Astrocyte (in vitro differentiated cells and primary cell): ENCODE measurements at regions not wholly inside any gene's neighbourhood (a gene's known extent, or its start where the extent isn't known, plus 50 kb on each side); places are given as distances from the start of the nearest gene placed in this dataset.

Experiments used
- DNase-seq: peaks from one replicate; pipeline ENCODE4 v3.0.0-alpha.2; 2010; ENCODE audit warnings: low read depth
- FAIRE-seq: peaks from 2 replicates; lab custom pipeline; 2011; peaks lifted over from hg19 to GRCh38; lab: Jason Lieb, UNC
- H2AFZ ChIP-seq: 2 replicates; pipeline ENCODE4 v1.6.0; 2012; ENCODE audit warnings: low read depth, low read length, inconsistent platforms
- H3K27ac ChIP-seq: 2 replicates; pipeline ENCODE4 v1.5.1; 2011; ENCODE audit warnings: low read depth, low read length, inconsistent platforms
- H3K27me3 ChIP-seq: 2 replicates; pipeline ENCODE4 v1.6.0; 2011; ENCODE audit warnings: low read length, inconsistent platforms; ENCODE audit not compliant: insufficient read depth
- H3K36me3 ChIP-seq: 2 replicates; pipeline ENCODE4 v1.5.1; 2011; ENCODE audit warnings: low read length, inconsistent platforms; ENCODE audit not compliant: insufficient read depth
- H3K4me1 ChIP-seq: 2 replicates; pipeline ENCODE4 v1.5.1; 2011; ENCODE audit warnings: low read length, inconsistent platforms; ENCODE audit not compliant: insufficient read depth
- H3K4me2 ChIP-seq: 2 replicates; pipeline ENCODE4 v1.6.0; 2012; ENCODE audit warnings: low read length, inconsistent platforms
- H3K4me3 ChIP-seq: 2 replicates; pipeline ENCODE4 v1.5.1; 2011; ENCODE audit warnings: low read depth, mild to moderate bottlenecking, low read length, inconsistent platforms; ENCODE audit not compliant: insufficient read depth
- H3K79me2 ChIP-seq: 2 replicates; pipeline ENCODE4 v1.6.0; 2012; ENCODE audit warnings: mild to moderate bottlenecking, low read length, inconsistent platforms; ENCODE audit not compliant: insufficient read depth
- H3K9ac ChIP-seq: 2 replicates; pipeline ENCODE4 v1.6.0; 2012; ENCODE audit warnings: mild to moderate bottlenecking, low read length, inconsistent platforms
- H3K9me3 ChIP-seq: 2 replicates; pipeline ENCODE4 v1.5.1; 2012; ENCODE audit warnings: low read depth, mild to moderate bottlenecking, low read length, inconsistent platforms; ENCODE audit not compliant: insufficient read depth
- H4K20me1 ChIP-seq: 2 replicates; pipeline ENCODE4 v1.6.0; 2012; ENCODE audit warnings: low read length, inconsistent platforms; ENCODE audit not compliant: insufficient read depth
- H3K27ac Mint-ChIP-seq: one replicate; pipeline ENCODE4 v1.8.0; 2021; ENCODE audit warnings: mild to moderate bottlenecking, mixed read lengths; ENCODE audit not compliant: unreplicated experiment
- H3K27me3 Mint-ChIP-seq: one replicate; pipeline ENCODE4 v1.8.0; 2021; ENCODE audit warnings: low read depth, mixed read lengths; ENCODE audit not compliant: unreplicated experiment
- H3K36me3 Mint-ChIP-seq: one replicate; pipeline ENCODE4 v1.8.0; 2021; ENCODE audit warnings: low read depth, mixed read lengths; ENCODE audit not compliant: unreplicated experiment
- H3K4me1 Mint-ChIP-seq: one replicate; pipeline ENCODE4 v1.8.0; 2021; ENCODE audit warnings: low read depth, mixed read lengths; ENCODE audit not compliant: unreplicated experiment
- H3K4me3 Mint-ChIP-seq: one replicate; pipeline ENCODE4 v1.8.0; 2021; ENCODE audit warnings: mild to moderate bottlenecking, moderate library complexity, mixed read lengths; ENCODE audit not compliant: unreplicated experiment
- H3K9me3 Mint-ChIP-seq: one replicate; pipeline ENCODE4 v1.8.0; 2021; ENCODE audit warnings: mild to moderate bottlenecking, mixed read lengths; ENCODE audit not compliant: unreplicated experiment
- EZH2 ChIP-seq: IDR thresholded peaks from 2 replicates; pipeline ENCODE4 v1.6.1; 2012; ENCODE audit warnings: mild to moderate bottlenecking, low read length, inconsistent platforms; ENCODE audit not compliant: insufficient read depth
- TF ChIP-seq, protein P1 (sequence below): IDR thresholded peaks from 2 replicates; pipeline ENCODE4 v1.5.1; 2011; ENCODE audit warnings: low read depth, mild to moderate bottlenecking, inconsistent platforms, low read length, moderate library complexity; ENCODE audit not compliant: insufficient read depth

DNA sequence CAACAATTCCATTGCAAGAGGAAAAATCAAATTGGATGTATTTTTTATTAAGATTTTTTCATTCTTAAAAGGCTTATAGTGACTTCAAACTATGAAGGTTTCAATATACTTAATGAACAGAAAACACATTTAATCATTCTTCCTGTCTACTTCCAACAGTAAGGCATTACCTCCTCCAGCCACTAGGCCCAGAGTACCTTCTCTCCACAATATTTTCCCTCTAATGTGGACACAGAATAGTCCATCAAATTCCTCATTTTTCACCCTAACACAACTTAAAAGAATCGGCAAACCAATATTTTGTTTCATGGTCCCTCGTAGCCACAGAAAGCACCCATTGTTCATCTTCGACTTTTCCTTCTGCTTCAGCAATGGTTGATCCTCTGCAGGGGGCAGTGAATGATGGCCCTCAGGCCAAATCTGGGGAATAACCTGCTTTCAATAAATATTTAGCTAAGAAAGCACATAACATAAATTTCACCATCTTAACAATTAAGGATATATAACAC lies 335.4 kb upstream of the ID4 start:
- Histone ChIP-seq H3K27ac (no peak overlapping the region), H3K79me2 (no peaks in the 10 kb centered on the region), H3K9me3 (no peaks in the 10 kb centered on the region), H3K36me3 (no peaks in the 10 kb centered on the region), H3K9ac (no peak overlapping the region), H3K4me3 (no peak overlapping the region), H3K4me1 (no peaks in the 10 kb centered on the region), H3K4me2 (no peak overlapping the region), H3K27me3 (no peaks in the 10 kb centered on the region), H2AFZ (no peak overlapping the region), H4K20me1 (no peaks in the 10 kb centered on the region)
- H3K9me3 Mint-ChIP-seq = peaks cover 4% of the 10 kb centered on the region
- no peaks in the 10 kb centered on the region for H3K27me3 Mint-ChIP-seq
- FAIRE-seq (no peak), DNase-seq (no peak)
- no peak overlapping the region for H3K27ac Mint-ChIP-seq
- H3K36me3 Mint-ChIP-seq = no peaks in the 10 kb centered on the region
- H3K4me3 Mint-ChIP-seq = no peak overlapping the region
- TF ChIP-seq EZH2 = no peak
- TF ChIP-seq, protein P1, sequence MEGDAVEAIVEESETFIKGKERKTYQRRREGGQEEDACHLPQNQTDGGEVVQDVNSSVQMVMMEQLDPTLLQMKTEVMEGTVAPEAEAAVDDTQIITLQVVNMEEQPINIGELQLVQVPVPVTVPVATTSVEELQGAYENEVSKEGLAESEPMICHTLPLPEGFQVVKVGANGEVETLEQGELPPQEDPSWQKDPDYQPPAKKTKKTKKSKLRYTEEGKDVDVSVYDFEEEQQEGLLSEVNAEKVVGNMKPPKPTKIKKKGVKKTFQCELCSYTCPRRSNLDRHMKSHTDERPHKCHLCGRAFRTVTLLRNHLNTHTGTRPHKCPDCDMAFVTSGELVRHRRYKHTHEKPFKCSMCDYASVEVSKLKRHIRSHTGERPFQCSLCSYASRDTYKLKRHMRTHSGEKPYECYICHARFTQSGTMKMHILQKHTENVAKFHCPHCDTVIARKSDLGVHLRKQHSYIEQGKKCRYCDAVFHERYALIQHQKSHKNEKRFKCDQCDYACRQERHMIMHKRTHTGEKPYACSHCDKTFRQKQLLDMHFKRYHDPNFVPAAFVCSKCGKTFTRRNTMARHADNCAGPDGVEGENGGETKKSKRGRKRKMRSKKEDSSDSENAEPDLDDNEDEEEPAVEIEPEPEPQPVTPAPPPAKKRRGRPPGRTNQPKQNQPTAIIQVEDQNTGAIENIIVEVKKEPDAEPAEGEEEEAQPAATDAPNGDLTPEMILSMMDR = no peak
- H3K4me1 Mint-ChIP-seq = no peaks in the 10 kb centered on the region

DNA sequence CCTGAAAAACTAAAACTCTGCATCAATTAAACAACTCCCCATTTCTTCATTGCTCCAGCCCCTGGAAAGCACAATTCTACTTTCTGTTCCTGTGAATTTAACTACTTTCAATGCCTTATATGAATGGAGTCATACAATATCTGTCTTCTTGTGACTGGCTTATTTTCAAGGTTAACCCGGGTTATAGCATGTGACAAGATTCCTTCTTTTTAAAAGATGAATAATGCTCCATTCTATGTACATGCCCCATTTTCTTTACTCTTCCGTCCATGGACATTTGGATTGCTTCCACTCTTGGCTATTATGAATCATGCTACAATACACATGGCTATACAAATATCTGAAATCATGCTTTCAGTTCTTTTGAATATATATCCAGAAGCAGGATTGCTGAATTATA lies 334.9 kb upstream of the ID4 start:
- no peaks in the 10 kb centered on the region for H4K20me1 ChIP-seq
- no peak for FAIRE-seq
- no peak for DNase-seq
- no peaks in the 10 kb centered on the region for H3K79me2 ChIP-seq
- no peak overlapping the region for H3K27ac ChIP-seq
- no peaks in the 10 kb centered on the region for H3K4me1 ChIP-seq
- H3K4me3 Mint-ChIP-seq = no peak overlapping the region
- no peaks in the 10 kb centered on the region for H3K27me3 ChIP-seq
- H3K36me3 ChIP-seq = no peaks in the 10 kb centered on the region
- TF ChIP-seq, protein P1 = no peak
- no peak for TF ChIP-seq EZH2
- no peaks in the 10 kb centered on the region for H3K9me3 ChIP-seq
- no peak overlapping the region for H3K27ac Mint-ChIP-seq
- H2AFZ ChIP-seq = no peak overlapping the region
- no peaks in the 10 kb centered on the region for H3K4me1 Mint-ChIP-seq
- no peaks in the 10 kb centered on the region for H3K27me3 Mint-ChIP-seq
- H3K9ac ChIP-seq = no peak overlapping the region
- H3K4me2 ChIP-seq = no peak overlapping the region
- H3K9me3 Mint-ChIP-seq = peaks cover 7% of the 10 kb centered on the region
- H3K36me3 Mint-ChIP-seq = no peaks in the 10 kb centered on the region
- no peak overlapping the region for H3K4me3 ChIP-seq

DNA sequence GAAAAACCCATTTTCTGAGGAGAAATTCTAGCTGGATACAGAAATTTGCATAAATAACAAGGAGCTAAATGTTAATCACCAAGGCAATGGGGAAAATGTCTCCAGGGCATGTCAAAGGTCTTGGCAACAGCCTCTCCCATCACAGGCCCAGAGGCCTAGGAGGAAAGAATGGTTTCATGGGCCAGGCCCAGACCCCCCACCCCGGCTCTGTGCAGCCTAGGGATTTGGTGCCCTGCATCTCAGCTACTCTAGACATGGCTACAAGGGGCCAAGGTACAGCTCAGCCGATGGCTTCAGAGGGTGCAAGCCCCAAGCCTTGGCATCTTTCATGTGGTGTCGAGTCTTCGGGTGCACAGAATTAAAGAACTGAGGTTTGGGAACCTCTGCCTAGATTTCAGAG lies 321.2 kb upstream of the ID4 start:
- Histone ChIP-seq H3K27ac (no peak overlapping the region), H3K27me3 (no peaks in the 10 kb centered on the region), H3K9me3 (peaks cover 5% of the 10 kb centered on the region), H3K9ac (no peak overlapping the region), H3K4me3 (no peak overlapping the region), H2AFZ (no peak overlapping the region), H3K4me2 (no peak overlapping the region), H3K79me2 (no peaks in the 10 kb centered on the region), H3K4me1 (no peaks in the 10 kb centered on the region), H3K36me3 (no peaks in the 10 kb centered on the region), H4K20me1 (no peaks in the 10 kb centered on the region)
- H3K27me3 Mint-ChIP-seq = no peaks in the 10 kb centered on the region
- FAIRE-seq (no peak), DNase-seq (no peak)
- H3K4me3 Mint-ChIP-seq = no peak overlapping the region
- TF ChIP-seq EZH2 = no peak
- TF ChIP-seq, protein P1 = no peak
- no peaks in the 10 kb centered on the region for H3K4me1 Mint-ChIP-seq
- H3K27ac Mint-ChIP-seq = no peak overlapping the region
- peaks cover 18% of the 10 kb centered on the region for H3K9me3 Mint-ChIP-seq
- H3K36me3 Mint-ChIP-seq = no peaks in the 10 kb centered on the region
